ENCODE measurements at regions not wholly inside any gene's neighbourhood (a gene's known extent, or its start where the extent isn't known, plus 50 kb on each side); places are given as distances from the start of the nearest gene placed in this dataset.

GRCh38 chr2:128519517-128520215 lies 201.0 kb upstream of the HS6ST1 start:
- POLR2A ChIA-PET = no interaction called here

More at GRCh38 chr2:128519517-128520215, 201.0 kb upstream of the HS6ST1 start:
- no peak overlapping the region for H3K4me3 Mint-ChIP-seq
- peaks cover 5% of the 10 kb centered on the region; the same call in 1 of the 2 replicates for H3K9me3 Mint-ChIP-seq
- no peaks in the 10 kb centered on the region for H3K36me3 Mint-ChIP-seq
- TF ChIP-seq MXD4 (CRISPR knock-in tag; IDR thresholded peaks at IDR 0.05; ENCODE audit: borderline replicate concordance) = no peak
- TF ChIP-seq, protein P1, sequence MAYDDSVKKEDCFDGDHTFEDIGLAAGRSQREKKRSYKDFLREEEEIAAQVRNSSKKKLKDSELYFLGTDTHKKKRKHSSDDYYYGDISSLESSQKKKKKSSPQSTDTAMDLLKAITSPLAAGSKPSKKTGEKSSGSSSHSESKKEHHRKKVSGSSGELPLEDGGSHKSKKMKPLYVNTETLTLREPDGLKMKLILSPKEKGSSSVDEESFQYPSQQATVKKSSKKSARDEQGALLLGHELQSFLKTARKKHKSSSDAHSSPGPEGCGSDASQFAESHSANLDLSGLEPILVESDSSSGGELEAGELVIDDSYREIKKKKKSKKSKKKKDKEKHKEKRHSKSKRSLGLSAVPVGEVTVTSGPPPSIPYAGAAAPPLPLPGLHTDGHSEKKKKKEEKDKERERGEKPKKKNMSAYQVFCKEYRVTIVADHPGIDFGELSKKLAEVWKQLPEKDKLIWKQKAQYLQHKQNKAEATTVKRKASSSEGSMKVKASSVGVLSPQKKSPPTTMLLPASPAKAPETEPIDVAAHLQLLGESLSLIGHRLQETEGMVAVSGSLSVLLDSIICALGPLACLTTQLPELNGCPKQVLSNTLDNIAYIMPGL (CRISPR knock-in tag; IDR thresholded peaks at IDR 0.05) = no peak
- TF ChIP-seq, protein P2, sequence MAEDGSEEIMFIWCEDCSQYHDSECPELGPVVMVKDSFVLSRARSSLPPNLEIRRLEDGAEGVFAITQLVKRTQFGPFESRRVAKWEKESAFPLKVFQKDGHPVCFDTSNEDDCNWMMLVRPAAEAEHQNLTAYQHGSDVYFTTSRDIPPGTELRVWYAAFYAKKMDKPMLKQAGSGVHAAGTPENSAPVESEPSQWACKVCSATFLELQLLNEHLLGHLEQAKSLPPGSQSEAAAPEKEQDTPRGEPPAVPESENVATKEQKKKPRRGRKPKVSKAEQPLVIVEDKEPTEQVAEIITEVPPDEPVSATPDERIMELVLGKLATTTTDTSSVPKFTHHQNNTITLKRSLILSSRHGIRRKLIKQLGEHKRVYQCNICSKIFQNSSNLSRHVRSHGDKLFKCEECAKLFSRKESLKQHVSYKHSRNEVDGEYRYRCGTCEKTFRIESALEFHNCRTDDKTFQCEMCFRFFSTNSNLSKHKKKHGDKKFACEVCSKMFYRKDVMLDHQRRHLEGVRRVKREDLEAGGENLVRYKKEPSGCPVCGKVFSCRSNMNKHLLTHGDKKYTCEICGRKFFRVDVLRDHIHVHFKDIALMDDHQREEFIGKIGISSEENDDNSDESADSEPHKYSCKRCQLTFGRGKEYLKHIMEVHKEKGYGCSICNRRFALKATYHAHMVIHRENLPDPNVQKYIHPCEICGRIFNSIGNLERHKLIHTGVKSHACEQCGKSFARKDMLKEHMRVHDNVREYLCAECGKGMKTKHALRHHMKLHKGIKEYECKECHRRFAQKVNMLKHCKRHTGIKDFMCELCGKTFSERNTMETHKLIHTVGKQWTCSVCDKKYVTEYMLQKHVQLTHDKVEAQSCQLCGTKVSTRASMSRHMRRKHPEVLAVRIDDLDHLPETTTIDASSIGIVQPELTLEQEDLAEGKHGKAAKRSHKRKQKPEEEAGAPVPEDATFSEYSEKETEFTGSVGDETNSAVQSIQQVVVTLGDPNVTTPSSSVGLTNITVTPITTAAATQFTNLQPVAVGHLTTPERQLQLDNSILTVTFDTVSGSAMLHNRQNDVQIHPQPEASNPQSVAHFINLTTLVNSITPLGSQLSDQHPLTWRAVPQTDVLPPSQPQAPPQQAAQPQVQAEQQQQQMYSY (CRISPR knock-in tag; IDR thresholded peaks at IDR 0.05) = no peak
- no peak for TF ChIP-seq ZNF512 (CRISPR knock-in tag; IDR thresholded peaks at IDR 0.05; ENCODE audit: borderline replicate concordance)
- no peak for TF ChIP-seq ZNF281 (CRISPR knock-in tag; IDR thresholded peaks at IDR 0.05)
- no peak for TF ChIP-seq GTF2I (CRISPR knock-in tag; conservative IDR thresholded peaks at IDR 0.05)
- TF ChIP-seq CREM (CRISPR knock-in tag; IDR thresholded peaks at IDR 0.05) = no peak
- TF ChIP-seq ZNF423 (CRISPR knock-in tag; IDR thresholded peaks at IDR 0.05) = no peak
- TF ChIP-seq ZNF416 (CRISPR knock-in tag; IDR thresholded peaks at IDR 0.05) = no peak
- TF ChIP-seq, protein P3, sequence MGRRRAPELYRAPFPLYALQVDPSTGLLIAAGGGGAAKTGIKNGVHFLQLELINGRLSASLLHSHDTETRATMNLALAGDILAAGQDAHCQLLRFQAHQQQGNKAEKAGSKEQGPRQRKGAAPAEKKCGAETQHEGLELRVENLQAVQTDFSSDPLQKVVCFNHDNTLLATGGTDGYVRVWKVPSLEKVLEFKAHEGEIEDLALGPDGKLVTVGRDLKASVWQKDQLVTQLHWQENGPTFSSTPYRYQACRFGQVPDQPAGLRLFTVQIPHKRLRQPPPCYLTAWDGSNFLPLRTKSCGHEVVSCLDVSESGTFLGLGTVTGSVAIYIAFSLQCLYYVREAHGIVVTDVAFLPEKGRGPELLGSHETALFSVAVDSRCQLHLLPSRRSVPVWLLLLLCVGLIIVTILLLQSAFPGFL (CRISPR knock-in tag; IDR thresholded peaks at IDR 0.05; ENCODE audit: borderline replicate concordance) = no peak
- TF ChIP-seq AFF4 (CRISPR knock-in tag; IDR thresholded peaks at IDR 0.05; ENCODE audit: borderline replicate concordance) = no peak
- ATAC-seq (no peak), DNase-seq (ENCODE audit: low spot score) (no peak)
- no peaks in the 10 kb centered on the region for H3K27me3 Mint-ChIP-seq (ENCODE audit: low read depth)
- CTCF ChIA-PET = interaction anchor here (0.5 to 0.6 kb wide), 2 partner anchors 33 to 414 kb away, joined by 3 to 4 read pairs; no protein-coding TSS in a partner anchor
- peaks cover 14% of the 10 kb centered on the region for H3K4me1 Mint-ChIP-seq
- H3K27ac Mint-ChIP-seq = no peak overlapping the region
